Endothelial cell of umbilical vein (primary cell): ENCODE measurements at regions not wholly inside any gene's neighbourhood (a gene's known extent, or its start where the extent isn't known, plus 50 kb on each side); places are given as distances from the start of the nearest gene placed in this dataset.
"Not testable (repeated sequence)": the region's sequence is repeated elsewhere in the genome, so short reads cannot be mapped to it uniquely, and the experiment has no call there.

ENCODE experiments used
- BruUV-seq: library from RNA; stranded (reverse); fragments of 400-500 nt; replicated peaks from 2 replicates; lab custom pipeline; 2021; lab: Mats Ljungman, UMichigan
- CTCF ChIA-PET: fragments of 300-600, 350-600 bp; sonication (Branson Sonifier 250); formaldehyde crosslinking; loops from one replicate; lab custom pipeline; 2021; ENCODE audit warnings: antibody characterized with exemption, inconsistent platforms; lab: Charles Lee
- POLR2A ChIA-PET: fragments of 300-600, 350-600 bp; sonication (Branson Sonifier 250); formaldehyde crosslinking; loops from one replicate; lab custom pipeline; 2021; ENCODE audit warnings: antibody characterized with exemption, inconsistent platforms; lab: Charles Lee
- DNase-seq: peaks from one replicate; pipeline ENCODE4 v3.0.0-alpha.2; 2011; ENCODE audit warnings: low read depth, low spot score
- FAIRE-seq: peaks from 2 replicates; lab custom pipeline; 2011; peaks lifted over from hg19 to GRCh38; lab: Jason Lieb, UNC
- H2AFZ ChIP-seq: 2 replicates; pipeline ENCODE4 v1.6.0; 2012; ENCODE audit warnings: low read depth, low read length, control low read depth, inconsistent platforms
- H3K27ac ChIP-seq: 2 replicates; pipeline ENCODE4 v1.5.1; 2011; ENCODE audit warnings: low read depth, mild to moderate bottlenecking, control low read depth, low read length, moderate library complexity; ENCODE audit not compliant: insufficient read depth
- H3K27me3 ChIP-seq, 2 experiments: 2 replicates each; pipeline versions ENCODE4 v1.6.0 to v1.6.1; 2011; ENCODE audit warnings: low read length in 2 of 2, mixed read lengths in 1 of 2; ENCODE audit not compliant: control insufficient read depth in 2 of 2, insufficient read depth in 2 of 2
- H3K36me3 ChIP-seq, 2 experiments: 2 replicates in 1 of 2; 3 replicates in 1 of 2; pipeline ENCODE4 v1.5.1; 2011; ENCODE audit warnings: low read length in 2 of 2, mild to moderate bottlenecking in 1 of 2, moderate library complexity in 1 of 2; ENCODE audit not compliant: control insufficient read depth in 2 of 2, insufficient read depth in 2 of 2; ENCODE audit errors: extremely low read depth in 1 of 2
- H3K4me1 ChIP-seq: 3 replicates; pipeline ENCODE4 v1.5.1; 2011; ENCODE audit warnings: mild to moderate bottlenecking, low read length; ENCODE audit not compliant: control insufficient read depth, insufficient read depth; ENCODE audit errors: extremely low read depth
- H3K4me2 ChIP-seq: 2 replicates; pipeline ENCODE4 v1.6.1; 2011; ENCODE audit warnings: low read length, control low read depth, mixed read lengths; ENCODE audit not compliant: insufficient read depth
- H3K4me3 ChIP-seq, 3 experiments: fragments of 200-600 bp in 1 of 3; sonication (generic), shearing (Covaris generic) in 1 of 3; replicated peaks in 1 of 3; 2 replicates each; pipeline ENCODE4 v1.5.1; 2011 to 2016; ENCODE audit warnings: control low read depth in 3 of 3, low read length in 3 of 3, mild to moderate bottlenecking in 2 of 3, inconsistent platforms in 1 of 3, low read depth in 1 of 3, moderate library complexity in 1 of 3; ENCODE audit not compliant: insufficient read depth in 1 of 3
- H3K79me2 ChIP-seq: 2 replicates; pipeline ENCODE4 v1.6.0; 2012; ENCODE audit warnings: low read length, inconsistent platforms; ENCODE audit not compliant: control insufficient read depth, insufficient read depth
- H3K9ac ChIP-seq: replicated peaks from 2 replicates; pipeline ENCODE3; 2011; ENCODE audit warnings: low read length, control low read depth; ENCODE audit not compliant: insufficient read depth; ENCODE audit errors: extremely low read depth
- H3K9me1 ChIP-seq: replicated peaks from 3 replicates; pipeline ENCODE4 v1.6.0; 2011; ENCODE audit warnings: mild to moderate bottlenecking, low read length; ENCODE audit not compliant: control insufficient read depth, insufficient read depth; ENCODE audit errors: extremely low read depth
- H3K9me3 ChIP-seq: replicated peaks from 2 replicates; pipeline ENCODE4 v1.5.1; 2012; ENCODE audit warnings: low read length, inconsistent platforms; ENCODE audit not compliant: control insufficient read depth, insufficient read depth
- H4K20me1 ChIP-seq: replicated peaks from 2 replicates; pipeline ENCODE3; 2011; ENCODE audit warnings: mild to moderate bottlenecking, low read length; ENCODE audit not compliant: control insufficient read depth, insufficient read depth; ENCODE audit errors: extremely low read depth
- dilution Hi-C: fragments of 300-500 bp; cut with MboI; formaldehyde crosslinking; loops from one replicate; pipeline ENCODE4 v1.15.0; 2019; ENCODE audit warnings: low sequenced_read_pairs; ENCODE audit not compliant: extremely low pct_ligation_motif_present
- intact Hi-C: fragments of 100-400 bp; cut with micrococcal nuclease; formaldehyde crosslinking; loops from one replicate; pipeline ENCODE4 v1.10.0; 2022

- BruUV-seq, DNase-seq, H3K27ac ChIP-seq, H4K20me1 ChIP-seq, H3K27me3 ChIP-seq, FAIRE-seq, H3K79me2 ChIP-seq, POLR2A ChIA-PET, H3K4me2 ChIP-seq, dilution Hi-C loops, H3K9ac ChIP-seq, H3K9me1 ChIP-seq, H3K9me3 ChIP-seq, intact Hi-C loops, CTCF ChIA-PET, H3K36me3 ChIP-seq, H3K4me1 ChIP-seq, H3K4me3 ChIP-seq, H2AFZ ChIP-seq: not testable (repeated sequence)
These were observed 107.8 kb downstream of the THSD1 start for GRCh38 chr13:52298079-52298661.

GRCh38 chr13:52288891-52289290 is 117.1 kb downstream of the THSD1 start:
- dilution Hi-C loops, DNase-seq, BruUV-seq, FAIRE-seq, H3K9me1 ChIP-seq, H3K9ac ChIP-seq, H3K4me1 ChIP-seq, H3K4me2 ChIP-seq, CTCF ChIA-PET, H2AFZ ChIP-seq, H3K36me3 ChIP-seq, intact Hi-C loops, POLR2A ChIA-PET, H3K27me3 ChIP-seq, H3K27ac ChIP-seq, H3K79me2 ChIP-seq, H4K20me1 ChIP-seq, H3K4me3 ChIP-seq, H3K9me3 ChIP-seq: not testable (repeated sequence)

GRCh38 chr13:52281387-52281786 is 122.0 kb upstream of the NEK3 start:
- H3K4me1 ChIP-seq, H2AFZ ChIP-seq, FAIRE-seq, H3K9ac ChIP-seq, H3K27me3 ChIP-seq, DNase-seq, POLR2A ChIA-PET, H4K20me1 ChIP-seq, H3K9me1 ChIP-seq, H3K27ac ChIP-seq, H3K79me2 ChIP-seq, H3K36me3 ChIP-seq, H3K4me2 ChIP-seq, BruUV-seq, intact Hi-C loops, H3K4me3 ChIP-seq, H3K9me3 ChIP-seq, dilution Hi-C loops: not testable (repeated sequence)
- CTCF ChIA-PET: interaction anchor here (0.7 kb wide), 1 partner anchor 169 kb away, joined by 3 read pairs; no protein-coding TSS in a partner anchor

GRCh38 chr13:52279408-52279807 is 120.0 kb upstream of the NEK3 start:
- CTCF ChIA-PET, H2AFZ ChIP-seq, DNase-seq, BruUV-seq, H3K4me2 ChIP-seq, H3K27me3 ChIP-seq, H3K9me1 ChIP-seq, H3K36me3 ChIP-seq, H3K4me1 ChIP-seq, H3K27ac ChIP-seq, H3K9ac ChIP-seq, H3K9me3 ChIP-seq, FAIRE-seq, intact Hi-C loops, H3K79me2 ChIP-seq, H4K20me1 ChIP-seq, H3K4me3 ChIP-seq, dilution Hi-C loops, POLR2A ChIA-PET: not testable (repeated sequence)
